Liver (tissue), 8 donors: ENCODE measurements at regions not wholly inside any gene's neighbourhood (a gene's known extent, or its start where the extent isn't known, plus 50 kb on each side); places are given as distances from the start of the nearest gene placed in this dataset.

Experiments used
- DNase-seq: peaks from one replicate; pipeline ENCODE4 v3.0.0-alpha.2; 2017; ENCODE audit warnings: low spot score
- H3K27ac ChIP-seq, 2 donors: one replicate each; pipeline ENCODE4 v1.7.0; 2013; ENCODE audit warnings: inconsistent platforms in 2 of 2, low read length in 2 of 2, control low read depth in 1 of 2, low read depth in 1 of 2, mild to moderate bottlenecking in 1 of 2
- H3K27me3 ChIP-seq, 4 donors: one replicate each; pipeline versions ENCODE4 v1.6.1 to v1.7.0; 2013; ENCODE audit warnings: low read length in 3 of 4, inconsistent platforms in 1 of 4, mild to moderate bottlenecking in 1 of 4, moderate library complexity in 1 of 4; ENCODE audit not compliant: control insufficient read depth in 4 of 4, insufficient read depth in 4 of 4
- H3K36me3 ChIP-seq, 4 donors: one replicate each; pipeline versions ENCODE4 v1.6.1 to v1.7.0; 2013; ENCODE audit warnings: low read length in 3 of 4, mild to moderate bottlenecking in 3 of 4, low read depth in 1 of 4, moderate library complexity in 1 of 4; ENCODE audit not compliant: control insufficient read depth in 4 of 4, insufficient read depth in 3 of 4
- H3K4me1 ChIP-seq, 4 donors: one replicate each; pipeline versions ENCODE4 v1.6.1 to v1.7.0; 2013; ENCODE audit warnings: low read length in 3 of 4, mild to moderate bottlenecking in 3 of 4, moderate library complexity in 1 of 4; ENCODE audit not compliant: control insufficient read depth in 4 of 4, insufficient read depth in 4 of 4
- H3K4me3 ChIP-seq, 3 donors: one replicate each; pipeline versions ENCODE4 v1.6.1 to v1.7.0; 2013; ENCODE audit warnings: low read length in 3 of 3, control low read depth in 1 of 3, low read depth in 1 of 3, mild to moderate bottlenecking in 1 of 3
- H3K9ac ChIP-seq, 2 donors: one replicate each; pipeline ENCODE4 v1.7.0; 2013; ENCODE audit warnings: low read length in 2 of 2, mild to moderate bottlenecking in 2 of 2, moderate library complexity in 2 of 2, control low read depth in 1 of 2, low read depth in 1 of 2
- H3K9me3 ChIP-seq, 4 donors: one replicate each; pipeline versions ENCODE4 v1.6.1 to v1.7.0; 2013; ENCODE audit warnings: low read length in 3 of 4; ENCODE audit not compliant: control insufficient read depth in 4 of 4
- CTCF ChIP-seq: fragments of 150-350 bp; IDR thresholded peaks from 2 replicates; pipeline ENCODE4 v1.5.1; 2017; ENCODE audit warnings: improper control_type of control experiment, low read depth, low read length; ENCODE audit not compliant: missing input control
- EGR1 ChIP-seq, 2 donors: IDR thresholded peaks; 2 replicates each; pipeline ENCODE4 v1.6.1; 2016 to 2018; ENCODE audit warnings: antibody characterized with exemption in 2 of 2, low read depth in 2 of 2
- FOXA1 ChIP-seq: IDR thresholded peaks from 2 replicates; pipeline ENCODE4 v1.6.1; 2016; ENCODE audit warnings: antibody characterized with exemption
- FOXA2 ChIP-seq: IDR thresholded peaks from 2 replicates; pipeline ENCODE4 v1.6.1; 2016; ENCODE audit warnings: antibody characterized with exemption
- GABPA ChIP-seq, 2 donors: IDR thresholded peaks in 1 of 2; conservative IDR thresholded peaks in 1 of 2; 2 replicates each; pipeline ENCODE4 v1.6.1; 2016; ENCODE audit warnings: antibody characterized with exemption in 2 of 2, mild to moderate bottlenecking in 1 of 2, moderate library complexity in 1 of 2
- HNF4A ChIP-seq, 2 donors: conservative IDR thresholded peaks; 2 replicates each; pipeline ENCODE4 v1.6.1; 2016; ENCODE audit warnings: antibody characterized with exemption in 2 of 2, mild to moderate bottlenecking in 2 of 2
- HNF4G ChIP-seq: IDR thresholded peaks from 2 replicates; pipeline ENCODE4 v1.6.1; 2016; ENCODE audit warnings: antibody characterized with exemption
- JUND ChIP-seq, 2 donors: IDR thresholded peaks; 2 replicates each; pipeline ENCODE4 v1.6.1; 2016; ENCODE audit warnings: antibody characterized with exemption in 2 of 2
- NR2F2 ChIP-seq: IDR thresholded peaks from 2 replicates; pipeline ENCODE4 v1.6.1; 2016; ENCODE audit warnings: antibody characterized with exemption
- RAD21 ChIP-seq, 2 donors: IDR thresholded peaks; 2 replicates each; pipeline ENCODE4 v1.6.1; 2016; ENCODE audit warnings: antibody characterized with exemption in 2 of 2, mild to moderate bottlenecking in 2 of 2
- RXRA ChIP-seq, 2 donors: IDR thresholded peaks; 2 replicates each; pipeline ENCODE4 v1.6.1; 2017 to 2018; ENCODE audit warnings: antibody characterized with exemption in 2 of 2, mild to moderate bottlenecking in 1 of 2
- SP1 ChIP-seq: IDR thresholded peaks from 2 replicates; pipeline ENCODE4 v1.6.1; 2018; ENCODE audit warnings: antibody characterized with exemption, mild to moderate bottlenecking
- TAF1 ChIP-seq: conservative IDR thresholded peaks from 2 replicates; pipeline ENCODE4 v1.6.1; 2016; ENCODE audit warnings: antibody characterized with exemption, mild to moderate bottlenecking
- YY1 ChIP-seq: IDR thresholded peaks from 2 replicates; pipeline ENCODE4 v1.6.1; 2016; ENCODE audit warnings: antibody characterized with exemption, mild to moderate bottlenecking
- ZBTB33 ChIP-seq: IDR thresholded peaks from 2 replicates; pipeline ENCODE4 v1.6.1; 2016; ENCODE audit warnings: antibody characterized with exemption
- WGBS: extraction: QIAGEN DNeasy Blood & Tissue Kit; methylation state at CpG from one replicate; pipeline ENCODE4 v1.1.7; 2013; 5-methylcytosine and 5-hydroxymethylcytosine counted together
- TF ChIP-seq, protein P1 (sequence below): IDR thresholded peaks from 2 replicates; pipeline ENCODE4 v1.6.1; 2016; ENCODE audit warnings: antibody characterized with exemption, mild to moderate bottlenecking
- TF ChIP-seq, protein P2 (sequence below): IDR thresholded peaks from 2 replicates; pipeline ENCODE4 v1.6.1; 2016; ENCODE audit warnings: antibody characterized with exemption
- TF ChIP-seq, protein P3 (sequence below): IDR thresholded peaks from 2 replicates; pipeline ENCODE4 v1.6.1; 2016; ENCODE audit warnings: antibody characterized with exemption
- donor health status: healthy.
- donor health status: healthy.
- donor health status: healthy.
- donor health status: healthy.
- donor health status: healthy.

- WGBS, result 91% methylated on average over 7 of the region's 7 CpGs
- no peaks in the 10 kb centered on the region for H3K36me3 ChIP-seq
- H3K4me3 ChIP-seq, result no peak overlapping the region
- H3K4me1 ChIP-seq, result peaks cover 0 to 8% (median 0%) of the 10 kb centered on the region in 4 donors
- H3K27me3 ChIP-seq, result no peaks in the 10 kb centered on the region
- DNase-seq, result no peak
- no peak overlapping the region for H3K27ac ChIP-seq
- TF ChIP-seq YY1 (no peak), NR2F2 (no peak), SP1 (no peak), JUND (IDR thresholded peaks at IDR 0.05) (no peak), HNF4A (conservative IDR thresholded peaks at IDR 0.05) (no peak), FOXA2 (no peak)
- TF ChIP-seq, protein P1, sequence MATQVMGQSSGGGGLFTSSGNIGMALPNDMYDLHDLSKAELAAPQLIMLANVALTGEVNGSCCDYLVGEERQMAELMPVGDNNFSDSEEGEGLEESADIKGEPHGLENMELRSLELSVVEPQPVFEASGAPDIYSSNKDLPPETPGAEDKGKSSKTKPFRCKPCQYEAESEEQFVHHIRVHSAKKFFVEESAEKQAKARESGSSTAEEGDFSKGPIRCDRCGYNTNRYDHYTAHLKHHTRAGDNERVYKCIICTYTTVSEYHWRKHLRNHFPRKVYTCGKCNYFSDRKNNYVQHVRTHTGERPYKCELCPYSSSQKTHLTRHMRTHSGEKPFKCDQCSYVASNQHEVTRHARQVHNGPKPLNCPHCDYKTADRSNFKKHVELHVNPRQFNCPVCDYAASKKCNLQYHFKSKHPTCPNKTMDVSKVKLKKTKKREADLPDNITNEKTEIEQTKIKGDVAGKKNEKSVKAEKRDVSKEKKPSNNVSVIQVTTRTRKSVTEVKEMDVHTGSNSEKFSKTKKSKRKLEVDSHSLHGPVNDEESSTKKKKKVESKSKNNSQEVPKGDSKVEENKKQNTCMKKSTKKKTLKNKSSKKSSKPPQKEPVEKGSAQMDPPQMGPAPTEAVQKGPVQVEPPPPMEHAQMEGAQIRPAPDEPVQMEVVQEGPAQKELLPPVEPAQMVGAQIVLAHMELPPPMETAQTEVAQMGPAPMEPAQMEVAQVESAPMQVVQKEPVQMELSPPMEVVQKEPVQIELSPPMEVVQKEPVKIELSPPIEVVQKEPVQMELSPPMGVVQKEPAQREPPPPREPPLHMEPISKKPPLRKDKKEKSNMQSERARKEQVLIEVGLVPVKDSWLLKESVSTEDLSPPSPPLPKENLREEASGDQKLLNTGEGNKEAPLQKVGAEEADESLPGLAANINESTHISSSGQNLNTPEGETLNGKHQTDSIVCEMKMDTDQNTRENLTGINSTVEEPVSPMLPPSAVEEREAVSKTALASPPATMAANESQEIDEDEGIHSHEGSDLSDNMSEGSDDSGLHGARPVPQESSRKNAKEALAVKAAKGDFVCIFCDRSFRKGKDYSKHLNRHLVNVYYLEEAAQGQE, result no peak
- peaks cover 0 to 2% (median 0%) of the 10 kb centered on the region in 4 donors for H3K9me3 ChIP-seq
- no peak overlapping the region for H3K9ac ChIP-seq
These were observed 130.6 kb downstream of the FAM174B start for GRCh38 chr15:92524874-92525565.

- no peak for TF ChIP-seq ZBTB33
- TF ChIP-seq HNF4A (conservative IDR thresholded peaks at IDR 0.05), result no peak
- TF ChIP-seq RAD21 (IDR thresholded peaks at IDR 0.05), result no peak
- TF ChIP-seq JUND (IDR thresholded peaks at IDR 0.05), result no peak
- no peak for TF ChIP-seq RXRA (IDR thresholded peaks at IDR 0.05)
- TF ChIP-seq GABPA (IDR thresholded peaks at IDR 0.05 in 1 of 2, conservative IDR thresholded peaks at IDR 0.05 in 1 of 2), result no peak
- TF ChIP-seq TAF1, result no peak
- no peak for TF ChIP-seq FOXA2
- TF ChIP-seq SP1, result no peak
- TF ChIP-seq, protein P2, sequence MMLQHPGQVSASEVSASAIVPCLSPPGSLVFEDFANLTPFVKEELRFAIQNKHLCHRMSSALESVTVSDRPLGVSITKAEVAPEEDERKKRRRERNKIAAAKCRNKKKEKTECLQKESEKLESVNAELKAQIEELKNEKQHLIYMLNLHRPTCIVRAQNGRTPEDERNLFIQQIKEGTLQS, result no peak
- no peak for TF ChIP-seq YY1
- TF ChIP-seq CTCF, result no peak
- no peak for TF ChIP-seq NR2F2
- TF ChIP-seq, protein P3, sequence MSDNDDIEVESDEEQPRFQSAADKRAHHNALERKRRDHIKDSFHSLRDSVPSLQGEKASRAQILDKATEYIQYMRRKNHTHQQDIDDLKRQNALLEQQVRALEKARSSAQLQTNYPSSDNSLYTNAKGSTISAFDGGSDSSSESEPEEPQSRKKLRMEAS, result no peak
- TF ChIP-seq FOXA1, result no peak
- TF ChIP-seq, protein P1, result no peak
- TF ChIP-seq EGR1 (IDR thresholded peaks at IDR 0.05; ENCODE audit: low read depth in 2 of 2), result no peak
- TF ChIP-seq HNF4G, result no peak
- Histone ChIP-seq H3K4me1 (peaks cover 0 to 8% (median 0%) of the 10 kb centered on the region in 4 donors), H3K9ac (no peak overlapping the region), H3K27ac (no peak overlapping the region), H3K9me3 (peaks cover 0 to 2% (median 0%) of the 10 kb centered on the region in 4 donors), H3K4me3 (no peak overlapping the region), H3K27me3 (no peaks in the 10 kb centered on the region), H3K36me3 (no peaks in the 10 kb centered on the region)
- DNase-seq, result no peak
- WGBS, result 83% methylated on average over 5 of the region's 5 CpGs
These were observed 130.5 kb downstream of the ST8SIA2 start for GRCh38 chr15:92524161-92524560.
